Astrocyte of the cerebellum (primary cell): ENCODE measurements at regions not wholly inside any gene's neighbourhood (a gene's known extent, or its start where the extent isn't known, plus 50 kb on each side); places are given as distances from the start of the nearest gene placed in this dataset.

Experiments
- DNase-seq: peaks from one replicate; pipeline ENCODE4 v3.0.0-alpha.2; 2011; ENCODE audit warnings: low read depth
- H3K4me3 ChIP-seq: 2 replicates; pipeline ENCODE4 v1.5.1; 2011; ENCODE audit warnings: mild to moderate bottlenecking, low read depth, low read length, moderate library complexity
- in situ Hi-C: cut with HindIII; loops from 2 replicates; pipeline ENCODE4 v1.10.0; 2017; ENCODE audit warnings: low sequenced_read_pairs
- TF ChIP-seq, protein P1 (sequence below): IDR thresholded peaks from 2 replicates; pipeline ENCODE4 v1.5.1; 2012; ENCODE audit warnings: low read length, low read depth, moderate library complexity, mild to moderate bottlenecking; ENCODE audit errors: missing control alignments

DNA sequence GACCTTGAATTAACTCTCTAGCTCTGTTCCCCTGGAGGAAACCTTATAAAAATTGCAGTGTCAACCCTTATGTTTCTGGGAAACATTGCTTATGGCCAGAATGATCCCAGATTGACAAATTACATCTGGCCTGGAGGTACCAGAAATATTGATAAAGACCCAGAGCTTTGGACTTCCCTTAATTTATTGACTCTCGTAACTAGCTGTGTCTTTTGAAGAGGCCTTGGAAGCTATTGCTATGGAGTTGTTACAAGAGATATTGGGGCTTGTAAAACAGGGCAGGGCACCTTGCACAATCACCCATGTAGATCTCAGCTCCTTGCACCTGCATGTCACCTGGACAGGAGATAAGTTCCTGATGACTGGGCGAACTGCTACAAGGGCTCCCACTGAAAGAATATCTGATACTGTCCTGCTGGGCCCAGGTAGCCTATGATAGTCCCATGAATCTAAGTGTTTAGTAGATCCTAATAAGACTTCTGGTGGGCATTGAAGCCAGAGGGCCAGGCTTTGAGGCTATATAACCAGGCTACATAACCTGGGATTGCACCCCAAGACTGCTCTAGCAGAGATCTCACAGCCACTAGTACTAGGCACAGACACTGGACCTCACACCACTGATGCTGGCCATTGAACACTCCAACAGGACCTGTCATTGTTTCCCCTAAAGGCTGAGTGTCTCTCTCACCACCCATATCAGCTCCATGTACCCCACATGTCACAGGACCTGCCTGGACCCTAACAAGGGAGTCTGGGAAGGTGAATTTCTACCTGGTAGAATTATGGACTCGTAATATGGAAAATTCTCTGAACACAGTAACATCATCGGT lies 135.7 kb upstream of the PWP1 start:
- no peak for DNase-seq
- TF ChIP-seq, protein P1, sequence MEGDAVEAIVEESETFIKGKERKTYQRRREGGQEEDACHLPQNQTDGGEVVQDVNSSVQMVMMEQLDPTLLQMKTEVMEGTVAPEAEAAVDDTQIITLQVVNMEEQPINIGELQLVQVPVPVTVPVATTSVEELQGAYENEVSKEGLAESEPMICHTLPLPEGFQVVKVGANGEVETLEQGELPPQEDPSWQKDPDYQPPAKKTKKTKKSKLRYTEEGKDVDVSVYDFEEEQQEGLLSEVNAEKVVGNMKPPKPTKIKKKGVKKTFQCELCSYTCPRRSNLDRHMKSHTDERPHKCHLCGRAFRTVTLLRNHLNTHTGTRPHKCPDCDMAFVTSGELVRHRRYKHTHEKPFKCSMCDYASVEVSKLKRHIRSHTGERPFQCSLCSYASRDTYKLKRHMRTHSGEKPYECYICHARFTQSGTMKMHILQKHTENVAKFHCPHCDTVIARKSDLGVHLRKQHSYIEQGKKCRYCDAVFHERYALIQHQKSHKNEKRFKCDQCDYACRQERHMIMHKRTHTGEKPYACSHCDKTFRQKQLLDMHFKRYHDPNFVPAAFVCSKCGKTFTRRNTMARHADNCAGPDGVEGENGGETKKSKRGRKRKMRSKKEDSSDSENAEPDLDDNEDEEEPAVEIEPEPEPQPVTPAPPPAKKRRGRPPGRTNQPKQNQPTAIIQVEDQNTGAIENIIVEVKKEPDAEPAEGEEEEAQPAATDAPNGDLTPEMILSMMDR: no peak
- in situ Hi-C loops: no loop called here
- no peak overlapping the region for H3K4me3 ChIP-seq

DNA sequence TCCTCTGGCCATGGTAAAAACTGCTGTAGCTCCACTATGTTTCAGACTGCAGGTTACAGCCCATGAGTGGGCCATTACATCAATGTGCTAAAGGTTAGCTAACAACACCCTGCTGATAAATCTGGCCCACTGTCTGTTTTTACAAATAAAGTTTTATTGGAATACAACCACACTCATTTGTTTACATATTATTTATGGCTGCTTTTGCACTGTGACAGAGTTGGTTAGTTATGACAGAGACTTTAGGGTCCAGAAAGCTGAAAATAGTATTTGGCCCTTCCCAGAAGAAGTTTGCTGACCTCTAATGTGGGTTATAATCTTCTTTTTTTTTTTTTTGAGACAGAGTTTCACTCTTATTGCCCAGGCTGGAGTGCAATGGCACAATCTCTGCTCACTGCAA lies 134.2 kb upstream of the PWP1 start:
- in situ Hi-C loops: no loop called here
- DNase-seq: no peak
- TF ChIP-seq, protein P1: no peak
- H3K4me3 ChIP-seq: no peak overlapping the region

DNA sequence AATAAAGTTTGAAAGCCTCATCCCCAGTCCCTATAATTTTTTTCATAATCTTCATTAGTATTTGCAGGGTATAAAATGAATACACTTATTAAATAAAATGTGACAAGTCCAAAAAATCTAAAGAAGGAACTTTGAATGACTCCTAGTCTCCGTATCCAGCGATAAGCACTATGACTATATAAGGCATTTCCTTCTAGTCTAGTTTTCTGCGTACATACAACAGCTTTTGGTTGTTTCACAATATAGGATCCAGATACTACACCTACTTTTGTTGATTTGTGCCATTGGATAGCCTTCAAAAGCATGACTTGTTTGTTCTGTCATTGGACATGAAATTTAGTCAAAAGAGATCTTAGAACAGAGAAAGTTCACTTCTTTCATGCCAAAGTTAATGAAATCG lies 133.3 kb upstream of the PWP1 start:
- no peak for DNase-seq
- in situ Hi-C loops: no loop called here
- H3K4me3 ChIP-seq: no peak overlapping the region
- TF ChIP-seq, protein P1: no peak

DNA sequence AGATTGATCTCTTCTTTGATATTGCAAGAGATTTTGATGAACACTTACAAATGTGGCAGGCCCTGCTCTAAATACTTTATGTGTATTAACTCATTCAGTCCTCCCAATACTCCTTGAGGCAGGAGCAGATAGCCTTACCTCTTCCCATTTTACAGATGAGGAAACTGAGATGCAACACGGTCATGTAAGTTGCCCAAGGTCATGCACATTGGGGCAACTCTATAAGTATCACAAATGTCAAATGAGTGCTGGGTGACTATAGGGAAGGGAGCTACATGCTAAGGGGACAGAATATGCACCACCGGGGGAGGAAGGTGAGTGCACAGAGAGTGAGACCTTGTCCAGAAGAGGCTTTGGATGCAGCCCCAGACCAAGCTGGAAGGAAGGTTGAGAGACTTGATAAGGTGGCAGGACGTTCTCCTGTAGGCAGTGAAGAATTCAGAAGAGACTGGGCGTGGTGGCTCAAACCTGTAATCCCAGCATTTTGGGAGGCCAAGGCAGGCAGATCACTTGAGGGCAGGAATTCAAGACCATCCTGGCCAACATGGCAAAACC lies 132.3 kb upstream of the PWP1 start:
- DNase-seq: no peak
- no peak overlapping the region for H3K4me3 ChIP-seq
- TF ChIP-seq, protein P1: no peak
- in situ Hi-C loops: no loop called here

DNA sequence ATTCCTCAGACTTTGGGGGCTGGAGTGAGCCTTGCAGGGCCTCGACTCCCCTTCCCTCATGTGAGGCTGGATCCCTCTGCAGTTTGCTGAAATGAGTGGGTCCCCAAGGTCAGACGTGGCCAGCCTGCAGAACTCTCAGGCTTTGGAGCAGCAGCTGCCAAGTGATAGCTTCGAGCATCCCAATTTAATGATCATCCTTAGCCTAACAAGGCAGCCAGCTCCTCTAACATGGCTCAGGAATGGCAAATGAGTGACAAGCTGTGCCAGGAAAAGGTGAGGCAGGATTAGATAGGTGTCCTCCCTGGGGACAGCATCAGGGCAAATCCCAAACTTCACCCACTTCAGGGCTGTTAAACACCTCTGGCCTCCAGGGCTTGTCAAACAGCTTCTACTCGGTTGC lies 130.7 kb upstream of the PWP1 start:
- TF ChIP-seq, protein P1: no peak
- in situ Hi-C loops: no loop called here
- DNase-seq: no peak
- H3K4me3 ChIP-seq: no peak overlapping the region

DNA sequence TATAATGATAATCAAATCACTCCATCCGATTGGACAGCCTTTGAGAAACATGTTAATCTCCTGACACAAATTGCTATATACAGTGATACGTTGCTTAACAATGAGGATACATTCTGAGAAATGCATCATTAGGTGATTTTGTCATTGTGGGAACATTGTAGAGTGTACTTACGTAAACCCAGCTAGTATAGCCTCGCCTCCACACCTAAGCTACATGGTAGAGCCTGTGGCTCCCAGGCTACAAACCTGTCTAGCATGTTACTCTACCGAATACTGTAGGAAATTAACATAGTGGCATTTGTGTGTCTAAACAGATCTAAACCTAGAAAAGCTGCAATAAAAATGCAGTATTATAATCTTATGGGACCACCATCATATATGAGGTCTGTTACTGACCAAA lies 128.6 kb upstream of the PWP1 start:
- in situ Hi-C loops: no loop called here
- DNase-seq: no peak
- TF ChIP-seq, protein P1: no peak

More for the DNA sequence above, 128.6 kb upstream of the PWP1 start:
- H3K4me3 ChIP-seq: no peak overlapping the region
